ENCODE measurements at regions not wholly inside any gene's neighbourhood (a gene's known extent, or its start where the extent isn't known, plus 50 kb on each side); places are given as distances from the start of the nearest gene placed in this dataset.
"Not testable (repeated sequence)": the region's sequence is repeated elsewhere in the genome, so short reads cannot be mapped to it uniquely, and the experiment has no call there.

DNA sequence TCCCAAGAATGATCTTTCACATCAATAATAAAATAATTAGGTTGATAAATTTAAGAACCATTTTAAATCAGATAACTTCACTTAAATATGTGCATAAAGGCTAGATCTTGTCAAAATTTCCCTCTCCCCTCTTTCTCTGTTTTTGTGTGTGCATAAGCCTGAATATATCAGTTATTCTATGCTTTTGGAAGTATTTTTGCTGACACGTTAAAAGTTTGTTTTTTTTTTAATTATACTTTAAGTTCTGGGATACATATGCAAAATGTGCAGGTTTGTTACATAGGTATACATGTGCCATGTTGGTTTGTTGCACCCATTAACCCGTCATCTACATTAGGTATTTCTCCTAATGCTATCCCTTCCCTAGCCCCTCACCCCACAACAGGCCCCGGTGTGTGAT, 391.2 kb downstream of the UTRN start:
- DNase-seq (ENCODE audit: extremely low spot score); H3K27ac ChIP-seq (ENCODE audit: low read depth); H3K36me3 ChIP-seq (ENCODE audit: insufficient read depth); H3K4me3 ChIP-seq (ENCODE audit: low read depth, low read length); H3K4me1 ChIP-seq (ENCODE audit: insufficient read depth): not testable (repeated sequence)
- WGBS, result 94% methylated on average over 3 of the region's 3 CpGs

DNA sequence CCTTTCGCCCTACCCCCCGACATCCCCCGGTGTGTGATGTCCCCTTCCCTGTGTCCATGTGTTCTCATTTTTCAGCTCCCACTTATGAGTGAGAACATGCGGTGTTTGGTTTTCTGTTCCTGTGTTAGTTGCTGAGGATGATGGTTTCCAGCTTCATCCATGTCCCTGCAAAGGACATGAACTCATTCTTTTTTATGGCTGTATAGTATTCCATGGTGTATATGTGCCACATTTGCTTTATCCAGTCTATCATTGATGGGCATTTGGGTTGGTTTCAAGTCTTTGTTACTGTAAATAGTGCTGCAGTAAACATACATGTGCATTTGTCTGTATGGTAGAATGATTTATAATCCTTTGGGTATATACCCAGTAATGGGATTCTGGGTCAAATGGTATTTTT, 392.1 kb downstream of the UTRN start:
- WGBS, result 99% methylated on average over 4 of the region's 4 CpGs
- not testable (repeated sequence) for DNase-seq (ENCODE audit: extremely low spot score); H3K27ac ChIP-seq (ENCODE audit: low read depth); H3K4me1 ChIP-seq (ENCODE audit: insufficient read depth); H3K4me3 ChIP-seq (ENCODE audit: low read depth, low read length); H3K36me3 ChIP-seq (ENCODE audit: insufficient read depth)

DNA sequence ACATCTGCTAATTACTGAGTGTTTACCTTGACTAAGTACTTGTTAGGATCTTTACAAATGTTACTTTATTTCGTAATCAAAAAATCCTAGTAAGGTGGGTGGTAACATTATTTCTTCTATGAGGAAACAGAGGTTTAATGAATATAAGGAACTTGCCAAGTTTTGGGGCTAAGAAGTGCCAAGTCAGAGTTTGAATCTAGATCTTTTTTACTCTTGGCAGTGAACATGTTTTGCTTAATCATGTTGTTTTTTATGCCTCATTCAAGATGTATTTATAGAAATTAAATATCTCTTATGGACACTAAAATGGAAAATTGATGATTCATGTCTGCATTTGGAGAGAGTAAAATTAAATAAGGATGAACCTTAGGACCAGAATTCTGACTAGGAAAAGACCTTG, 393.7 kb downstream of the UTRN start:
- no peak for DNase-seq (ENCODE audit: extremely low spot score)
- Histone ChIP-seq H3K4me3 (ENCODE audit: low read depth, low read length) (no peak overlapping the region), H3K36me3 (ENCODE audit: insufficient read depth) (peaks cover 5% of the 10 kb centered on the region), H3K27ac (ENCODE audit: low read depth) (no peak overlapping the region), H3K4me1 (ENCODE audit: insufficient read depth) (no peaks in the 10 kb centered on the region)
- WGBS, result 55% methylated on average over 1 of the region's 1 CpG

DNA sequence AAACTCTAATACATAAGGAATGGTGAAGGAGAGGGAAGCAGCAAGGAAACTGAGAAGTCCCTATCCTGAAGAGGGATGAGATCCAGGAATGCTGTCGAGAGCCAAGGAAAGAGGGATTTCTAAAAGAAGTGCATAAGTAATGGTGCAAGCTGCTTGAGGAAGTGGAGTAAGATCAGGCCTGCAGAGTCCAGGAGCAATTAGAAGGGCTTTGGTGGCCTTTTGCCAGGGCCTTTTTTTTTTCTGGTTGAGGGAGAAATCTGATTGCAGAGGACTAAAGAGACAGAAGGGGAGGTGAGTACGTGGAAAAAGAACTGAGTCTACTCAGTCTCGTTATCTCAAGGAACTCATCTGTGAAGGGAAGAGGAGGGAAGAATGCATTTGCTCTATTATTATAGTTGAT, 396.2 kb downstream of the UTRN start:
- Histone ChIP-seq H3K27ac (ENCODE audit: low read depth) (no peak overlapping the region), H3K4me3 (ENCODE audit: low read depth, low read length) (no peak overlapping the region), H3K4me1 (ENCODE audit: insufficient read depth) (no peaks in the 10 kb centered on the region), H3K36me3 (ENCODE audit: insufficient read depth) (peaks cover 5% of the 10 kb centered on the region)
- DNase-seq (ENCODE audit: extremely low spot score), result no peak
- 68% methylated on average over 3 of the region's 3 CpGs for WGBS

DNA sequence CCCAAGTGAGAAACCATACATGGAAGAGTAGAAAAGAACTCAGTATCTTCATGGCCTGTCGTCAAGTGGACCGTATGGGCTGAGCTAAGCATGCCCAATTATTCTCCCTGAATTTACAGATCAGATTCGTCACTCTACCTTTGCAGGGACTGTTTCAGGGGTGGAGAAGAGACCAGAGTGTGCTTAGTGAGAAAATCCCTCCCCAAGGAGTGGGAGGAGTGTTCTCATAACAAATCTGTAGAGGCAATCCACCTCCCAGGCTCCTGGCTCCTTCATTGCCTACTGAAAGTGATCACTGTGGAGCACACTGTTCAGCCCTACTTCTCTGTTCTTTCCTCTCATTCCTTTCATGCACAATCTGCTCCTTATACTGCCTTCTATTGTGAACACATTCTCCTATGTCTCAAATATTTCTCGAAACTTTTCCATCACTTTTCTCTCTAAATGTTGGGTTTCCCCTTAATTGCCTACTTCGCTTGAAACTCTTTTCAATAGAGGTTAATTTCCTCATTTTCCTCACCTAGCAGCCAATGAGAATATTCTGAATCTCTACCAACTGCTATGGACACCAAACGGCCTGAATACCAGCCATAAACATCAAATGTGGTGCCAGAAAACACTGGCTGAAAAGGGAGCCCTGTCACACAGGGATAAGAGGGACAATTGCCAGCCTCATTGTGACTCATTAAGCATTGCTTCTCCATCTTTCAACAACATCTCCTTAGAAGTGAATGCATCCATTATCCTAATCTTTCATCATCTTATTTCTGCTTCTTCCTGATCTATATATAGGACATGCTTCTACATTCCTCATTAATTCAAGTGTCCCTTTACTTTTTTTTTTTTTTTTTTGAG, 398.3 kb downstream of the UTRN start:
- Histone ChIP-seq H3K4me3 (ENCODE audit: low read depth, low read length) (no peak overlapping the region), H3K4me1 (ENCODE audit: insufficient read depth) (no peaks in the 10 kb centered on the region), H3K36me3 (ENCODE audit: insufficient read depth) (peaks cover 5% of the 10 kb centered on the region), H3K27ac (ENCODE audit: low read depth) (no peak overlapping the region)
- no peak for DNase-seq (ENCODE audit: extremely low spot score)
- WGBS, result 83% methylated on average over 6 of the region's 6 CpGs

DNA sequence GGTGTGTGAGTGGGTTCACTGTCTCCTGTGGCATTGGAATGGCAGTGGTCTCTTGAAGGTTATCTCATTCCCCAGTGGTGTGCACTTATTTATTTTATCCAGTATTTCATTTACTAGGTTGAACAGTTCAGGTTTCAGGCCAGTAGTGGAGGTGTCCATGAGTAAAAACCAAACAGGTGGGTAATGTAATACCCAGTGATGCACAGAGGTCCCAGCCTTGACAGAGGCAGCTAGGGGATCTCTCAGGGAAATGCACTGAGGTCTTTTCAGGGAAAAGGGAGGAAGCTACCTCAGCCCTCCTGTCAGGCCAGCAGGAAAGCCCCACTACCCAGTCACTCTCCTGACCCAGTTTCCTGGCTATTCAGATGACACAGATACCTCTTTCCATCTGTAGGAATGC, 403.6 kb downstream of the UTRN start:
- Histone ChIP-seq H3K4me3 (ENCODE audit: low read depth, low read length) (no peak overlapping the region), H3K4me1 (ENCODE audit: insufficient read depth) (no peaks in the 10 kb centered on the region), H3K27ac (ENCODE audit: low read depth) (no peak overlapping the region), H3K36me3 (ENCODE audit: insufficient read depth) (no peaks in the 10 kb centered on the region)
- no peak for DNase-seq (ENCODE audit: extremely low spot score)

DNA sequence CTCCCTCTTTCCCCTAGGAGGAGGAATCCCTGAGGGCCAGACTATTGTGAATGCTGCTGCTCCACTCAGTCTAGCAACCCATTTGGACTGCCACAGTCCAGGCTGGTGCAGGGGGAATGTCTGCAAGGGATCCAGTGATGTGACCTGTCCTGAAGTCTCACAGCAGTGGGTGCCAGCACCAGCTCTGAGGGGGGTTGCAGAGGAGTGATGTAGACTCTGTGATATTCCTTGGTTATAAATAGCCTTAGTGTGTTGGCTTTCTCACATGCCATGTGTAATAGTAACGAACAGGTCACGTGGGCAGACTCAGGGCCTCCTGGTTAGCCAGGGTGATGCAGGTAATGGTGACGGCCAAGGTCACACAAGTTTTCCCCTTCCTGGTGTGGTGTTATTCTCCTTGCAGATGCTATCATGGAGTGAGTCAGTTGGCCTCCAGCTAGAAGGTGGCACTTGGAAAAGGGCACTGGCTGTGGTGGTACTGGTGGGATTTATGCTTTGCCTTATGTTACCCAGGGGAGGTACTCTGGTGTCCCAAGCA, 404.4 kb downstream of the UTRN start:
- Histone ChIP-seq H3K4me1 (ENCODE audit: insufficient read depth) (no peaks in the 10 kb centered on the region), H3K4me3 (ENCODE audit: low read depth, low read length) (no peak overlapping the region), H3K36me3 (ENCODE audit: insufficient read depth) (no peaks in the 10 kb centered on the region), H3K27ac (ENCODE audit: low read depth) (no peak overlapping the region)
- no peak for DNase-seq (ENCODE audit: extremely low spot score)
- WGBS, result 93% methylated on average over 3 of the region's 3 CpGs

DNA sequence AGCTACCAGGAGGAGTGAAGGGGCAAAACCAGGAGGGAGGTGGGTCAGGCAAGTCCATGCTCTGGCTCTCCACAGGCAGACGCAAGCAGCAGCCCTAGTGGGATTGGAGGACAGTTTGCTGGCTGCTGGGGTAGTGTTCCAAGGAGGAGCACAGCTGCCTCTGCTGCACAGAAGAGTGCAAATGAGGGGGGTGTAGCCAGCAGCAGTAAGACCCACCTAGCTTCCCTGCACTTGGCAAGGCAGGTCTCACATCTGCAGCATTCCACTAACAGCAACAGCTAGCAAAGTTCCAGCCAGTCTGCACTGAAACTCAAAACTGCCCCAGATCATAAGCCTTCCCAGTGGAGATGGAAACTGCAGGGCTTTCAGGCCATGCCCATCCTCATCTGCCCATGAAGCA, 405.0 kb downstream of the UTRN start:
- 97% methylated on average over 1 of the region's 1 CpG for WGBS

DNA sequence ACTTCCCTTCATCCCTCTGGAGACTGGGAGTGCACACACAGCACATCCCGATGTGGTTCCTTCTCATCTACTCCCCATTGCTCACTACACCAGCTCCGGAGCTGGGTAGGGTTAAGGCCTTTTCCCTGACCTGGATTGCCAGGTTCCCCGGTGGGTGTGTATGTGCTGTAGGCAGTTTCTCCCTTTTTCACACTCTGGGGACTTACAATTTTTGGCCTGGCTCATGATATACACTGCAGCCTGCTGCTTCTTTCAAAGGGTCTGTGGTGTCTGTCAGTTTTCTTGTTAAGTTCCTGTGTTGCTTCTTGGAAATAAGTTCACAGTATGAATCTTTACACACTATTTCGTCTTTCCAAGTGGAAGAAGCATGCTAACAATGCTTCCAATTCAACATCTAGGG, 405.5 kb downstream of the UTRN start:
- no peak for DNase-seq (ENCODE audit: extremely low spot score)
- WGBS, result 75% methylated on average over 4 of the region's 4 CpGs

More for the DNA sequence above, 405.0 kb downstream of the UTRN start:
- H3K4me3 ChIP-seq (ENCODE audit: low read depth, low read length), result no peak overlapping the region
- no peak overlapping the region for H3K27ac ChIP-seq (ENCODE audit: low read depth)
- H3K36me3 ChIP-seq (ENCODE audit: insufficient read depth), result no peaks in the 10 kb centered on the region
- H3K4me1 ChIP-seq (ENCODE audit: insufficient read depth), result no peaks in the 10 kb centered on the region
- no peak for DNase-seq (ENCODE audit: extremely low spot score)

DNA sequence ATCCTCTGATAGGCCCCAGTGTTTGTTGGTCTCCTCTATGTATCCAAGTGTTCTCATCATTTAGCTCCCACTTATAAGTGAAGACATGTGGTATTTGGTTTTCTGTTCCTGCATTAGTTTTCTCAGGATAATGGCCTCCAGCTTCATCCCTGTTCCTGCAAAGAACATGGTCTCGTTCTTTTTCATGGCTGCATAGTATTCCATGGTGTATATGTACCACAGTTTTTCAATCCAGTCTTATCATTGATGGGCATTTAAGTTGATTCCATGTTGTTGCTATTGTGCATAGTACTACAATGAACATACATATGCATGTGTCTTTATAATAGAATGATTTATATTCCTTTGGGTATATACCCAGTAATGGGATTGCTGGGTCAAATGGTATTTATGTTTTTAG, 406.9 kb downstream of the UTRN start:
- not testable (repeated sequence) for H3K4me1 ChIP-seq (ENCODE audit: insufficient read depth); DNase-seq (ENCODE audit: extremely low spot score); H3K36me3 ChIP-seq (ENCODE audit: insufficient read depth); H3K4me3 ChIP-seq (ENCODE audit: low read depth, low read length); H3K27ac ChIP-seq (ENCODE audit: low read depth)
- WGBS, result 97% methylated on average over 1 of the region's 1 CpG

More for the DNA sequence above, 405.5 kb downstream of the UTRN start:
- Histone ChIP-seq H3K36me3 (ENCODE audit: insufficient read depth) (no peaks in the 10 kb centered on the region), H3K4me3 (ENCODE audit: low read depth, low read length) (no peak overlapping the region), H3K27ac (ENCODE audit: low read depth) (no peak overlapping the region), H3K4me1 (ENCODE audit: insufficient read depth) (no peaks in the 10 kb centered on the region)

DNA sequence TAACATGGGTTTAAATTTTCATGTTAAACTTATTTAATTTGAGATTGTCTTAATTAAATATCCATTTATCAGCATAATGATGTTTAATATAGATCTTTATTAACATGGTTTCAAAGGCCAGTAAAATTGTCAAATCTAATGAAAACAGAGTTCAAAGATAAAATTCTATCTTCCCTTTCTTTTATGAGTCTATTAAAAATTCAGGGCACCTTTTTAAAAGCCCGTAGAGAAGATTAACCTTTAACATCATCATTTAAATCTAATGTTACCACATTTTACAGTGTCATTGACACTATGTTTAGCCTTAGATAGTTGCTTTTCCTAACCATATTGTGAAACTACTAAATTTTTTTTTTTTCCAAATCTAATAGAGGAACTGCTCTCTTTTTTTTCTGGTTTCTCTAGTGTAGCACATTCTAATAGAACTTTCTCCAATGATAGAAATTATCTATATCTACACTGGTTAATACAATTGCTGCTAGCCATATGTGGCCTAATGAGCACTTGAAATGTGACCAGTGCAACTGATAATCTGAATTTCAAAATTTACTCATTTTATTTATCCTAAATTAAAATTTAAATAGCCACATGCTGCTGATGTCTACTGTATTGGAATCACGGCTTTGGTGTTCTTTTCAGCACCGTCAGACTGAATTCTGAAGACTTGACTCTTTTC, 410.9 kb downstream of the UTRN start:
- H3K27ac ChIP-seq (ENCODE audit: low read depth), result no peak overlapping the region
- no peaks in the 10 kb centered on the region for H3K36me3 ChIP-seq (ENCODE audit: insufficient read depth)
- WGBS, result 72% methylated on average over 3 of the region's 3 CpGs
- DNase-seq (ENCODE audit: extremely low spot score), result no peak
- no peaks in the 10 kb centered on the region for H3K4me1 ChIP-seq (ENCODE audit: insufficient read depth)
- no peak overlapping the region for H3K4me3 ChIP-seq (ENCODE audit: low read depth, low read length)

DNA sequence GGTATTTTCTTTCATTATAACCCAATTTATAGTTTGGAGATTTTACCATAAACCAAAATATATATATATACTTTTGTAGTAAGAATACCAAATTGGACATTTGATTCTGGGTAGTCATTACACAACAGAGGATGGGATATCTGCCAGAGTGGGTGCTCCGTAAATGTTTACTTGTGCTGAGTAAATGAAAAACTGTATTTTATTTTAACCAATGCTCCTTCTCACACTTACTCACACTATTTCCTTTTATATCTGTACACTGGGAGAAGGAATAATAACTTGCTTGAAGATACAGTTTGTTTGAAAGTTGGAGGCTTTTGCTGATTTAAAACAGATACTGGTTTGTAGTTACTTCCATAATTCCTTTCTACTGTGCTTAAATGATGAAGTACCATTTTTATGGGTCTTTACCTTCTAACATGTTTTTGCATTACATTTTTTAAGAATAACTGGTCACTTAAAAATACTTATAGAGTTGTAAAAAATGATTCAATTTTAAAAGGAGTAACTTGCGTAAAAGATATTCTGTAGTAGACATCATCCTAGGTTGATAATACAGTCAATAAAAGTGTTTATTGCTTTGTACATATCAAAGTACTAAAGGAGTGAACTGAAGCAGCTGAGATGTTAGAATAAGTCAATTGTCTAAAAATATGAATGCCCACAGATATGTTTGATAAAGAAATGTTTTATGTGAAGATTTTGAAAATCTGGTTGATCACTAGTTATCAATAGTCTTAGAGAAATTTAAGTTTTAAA, 411.7 kb downstream of the UTRN start:
- H3K4me3 ChIP-seq (ENCODE audit: low read depth, low read length), result no peak overlapping the region
- no peaks in the 10 kb centered on the region for H3K4me1 ChIP-seq (ENCODE audit: insufficient read depth)
- H3K27ac ChIP-seq (ENCODE audit: low read depth), result no peak overlapping the region
- H3K36me3 ChIP-seq (ENCODE audit: insufficient read depth), result no peaks in the 10 kb centered on the region
- WGBS, result 45% methylated on average over 2 of the region's 2 CpGs
- DNase-seq (ENCODE audit: extremely low spot score), result no peak

DNA sequence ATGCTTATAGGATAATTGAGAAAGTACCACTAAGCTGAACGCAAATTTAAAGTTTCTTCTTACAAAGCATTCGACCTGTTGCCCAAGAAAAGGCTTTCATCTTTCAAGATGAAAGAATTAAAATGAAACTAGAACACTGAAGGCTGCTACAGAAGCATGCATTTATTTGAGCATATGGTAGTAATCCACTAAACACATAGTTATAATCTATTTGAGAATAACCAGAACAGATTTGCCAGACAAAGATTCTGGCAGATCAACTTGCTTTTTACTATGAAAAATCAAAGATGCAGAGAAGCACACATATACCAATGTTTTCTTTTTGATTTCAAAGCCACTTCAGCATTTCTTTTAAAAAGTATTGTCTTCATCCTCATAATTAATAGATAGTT, 412.2 kb downstream of the UTRN start:
- H3K4me1 ChIP-seq (ENCODE audit: insufficient read depth), result no peaks in the 10 kb centered on the region
- no peak overlapping the region for H3K27ac ChIP-seq (ENCODE audit: low read depth)
- WGBS, result 66% methylated on average over 2 of the region's 2 CpGs
- DNase-seq (ENCODE audit: extremely low spot score), result no peak
- no peak overlapping the region for H3K4me3 ChIP-seq (ENCODE audit: low read depth, low read length)
- H3K36me3 ChIP-seq (ENCODE audit: insufficient read depth), result no peaks in the 10 kb centered on the region
